ENCODE measurements at regions not wholly inside any gene's neighbourhood (a gene's known extent, or its start where the extent isn't known, plus 50 kb on each side); places are given as distances from the start of the nearest gene placed in this dataset.

- FAIRE-seq: no peak
These were observed 169.2 kb downstream of the COX7C start for GRCh38 chr5:86786955-86787354.

GRCh38 chr5:86795659-86796058 lies 177.9 kb downstream of the COX7C start:
- FAIRE-seq: no peak

DNA sequence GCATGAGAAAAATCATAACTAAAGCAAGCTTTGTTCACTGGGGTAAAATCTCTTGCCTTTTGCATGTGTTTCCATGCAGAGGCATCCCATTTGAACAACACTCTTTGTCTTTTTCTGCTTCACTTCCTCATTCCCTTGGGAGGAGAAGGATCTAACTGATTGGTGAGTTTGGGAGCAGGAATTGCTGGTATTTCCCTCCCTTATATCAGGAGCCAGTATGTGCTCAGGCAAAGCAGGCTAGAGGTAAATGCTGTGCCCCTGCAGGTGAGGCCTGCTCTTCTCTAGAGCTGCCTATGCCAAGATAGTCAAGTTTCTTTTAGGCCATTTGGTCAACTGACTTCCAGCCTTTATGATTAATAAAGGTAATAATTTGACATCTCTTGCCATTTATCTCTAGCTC lies 179.9 kb downstream of the COX7C start:
- FAIRE-seq: no peak

- no peak for FAIRE-seq
These were observed 188.5 kb downstream of the COX7C start for GRCh38 chr5:86806206-86806605.

DNA sequence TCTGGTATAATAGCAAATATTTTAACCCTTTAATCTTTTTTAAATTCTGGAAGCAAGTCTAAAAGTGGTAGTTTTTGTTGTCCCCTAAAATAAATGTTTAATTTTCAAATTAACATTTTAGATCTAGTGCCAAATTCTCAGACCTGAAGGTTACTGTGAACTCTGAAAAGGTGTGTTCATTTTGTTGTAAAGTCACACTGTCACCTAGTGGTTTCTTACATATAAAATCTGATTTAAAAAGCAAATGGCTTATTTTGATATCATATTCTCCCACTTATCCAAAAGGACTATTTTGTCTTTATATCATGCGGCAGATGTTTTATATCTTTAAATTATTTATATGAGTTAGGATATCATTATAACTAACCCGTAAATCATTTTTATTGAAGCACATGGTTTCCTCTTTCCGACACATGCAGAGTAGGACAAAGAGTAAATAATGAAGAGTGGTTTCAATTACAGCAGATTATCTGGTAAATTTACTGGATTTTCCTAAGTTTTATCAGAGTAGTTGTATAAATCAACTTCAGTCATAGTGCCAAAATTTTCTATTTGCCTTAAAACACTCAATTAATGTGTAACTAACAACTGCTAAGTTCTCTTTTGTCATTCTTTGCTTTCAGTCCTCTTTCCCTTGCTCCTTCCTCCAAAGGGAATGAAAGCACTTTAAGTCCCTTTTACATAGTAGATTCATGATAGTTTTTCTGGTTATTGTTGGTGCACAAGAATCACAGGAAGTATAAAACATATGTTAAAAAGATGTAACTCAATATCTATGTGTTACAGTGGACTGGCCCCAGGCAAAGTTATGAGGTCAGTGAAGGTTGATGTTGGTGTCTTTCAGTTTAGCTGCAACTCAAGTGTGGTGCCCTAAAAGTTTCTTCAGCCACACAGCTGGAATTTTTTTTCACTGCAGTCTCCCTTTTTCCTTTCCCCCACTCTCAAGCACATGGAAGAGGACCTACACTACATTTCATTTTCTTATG lies 189.6 kb downstream of the COX7C start:
- no peak for FAIRE-seq

DNA sequence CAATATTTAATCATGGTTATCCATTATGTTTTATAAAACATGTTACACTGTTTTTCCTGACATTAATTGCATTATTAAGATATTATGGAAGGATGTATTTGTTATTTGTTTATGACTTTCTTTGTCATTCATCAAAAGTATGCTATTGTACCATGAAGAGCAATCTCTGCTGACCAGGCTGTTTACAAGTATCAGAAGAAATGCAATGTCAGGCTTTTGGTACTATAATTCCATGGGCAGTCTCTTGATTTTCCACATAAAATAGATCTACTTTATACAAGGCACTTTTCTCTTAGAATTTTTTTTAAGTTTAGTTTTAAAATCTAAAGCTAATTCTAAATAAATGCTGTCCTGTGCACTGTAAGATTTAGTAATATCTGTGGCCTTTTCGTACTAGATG lies 196.6 kb downstream of the COX7C start:
- no peak for FAIRE-seq

DNA sequence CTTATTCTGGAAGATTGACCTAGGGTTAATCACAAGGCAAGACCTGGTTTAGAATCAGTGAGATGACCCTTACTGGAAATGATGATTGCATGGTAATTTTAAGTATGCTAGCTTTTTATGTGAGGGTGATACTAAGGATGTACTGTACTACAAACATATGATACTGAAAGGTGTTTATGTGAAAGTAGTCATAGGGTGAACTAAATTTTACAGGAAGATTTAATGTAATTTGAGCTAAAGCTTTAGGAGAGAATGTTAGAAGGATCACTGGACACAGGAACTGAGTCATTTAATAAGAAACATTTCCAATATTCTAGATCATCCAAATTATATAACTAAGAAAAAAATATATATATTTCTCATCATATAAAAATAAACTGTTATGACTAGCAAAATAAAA lies 197.2 kb downstream of the COX7C start:
- no peak for FAIRE-seq

DNA sequence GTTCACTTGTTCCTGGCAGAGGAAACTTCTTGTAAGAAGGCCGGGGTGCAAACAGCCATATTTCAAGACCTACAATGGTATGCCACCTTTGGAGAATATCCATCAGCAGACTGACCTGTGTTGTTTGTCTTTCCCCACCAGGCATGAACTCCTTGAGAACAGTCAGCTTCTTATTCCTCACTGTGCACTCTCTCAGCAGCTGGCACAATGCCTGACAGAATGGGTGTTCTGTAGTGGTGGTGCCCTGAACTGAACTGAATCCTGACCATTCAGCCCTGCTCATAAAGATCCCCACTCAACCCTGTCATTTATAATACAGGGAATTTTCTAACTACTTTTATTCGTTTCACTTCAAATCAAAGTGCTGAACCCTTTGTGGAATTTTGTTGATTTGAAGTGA lies 206.9 kb downstream of the COX7C start:
- FAIRE-seq: no peak

GRCh38 chr5:86831128-86831527 lies 213.4 kb downstream of the COX7C start:
- no peak for FAIRE-seq

DNA sequence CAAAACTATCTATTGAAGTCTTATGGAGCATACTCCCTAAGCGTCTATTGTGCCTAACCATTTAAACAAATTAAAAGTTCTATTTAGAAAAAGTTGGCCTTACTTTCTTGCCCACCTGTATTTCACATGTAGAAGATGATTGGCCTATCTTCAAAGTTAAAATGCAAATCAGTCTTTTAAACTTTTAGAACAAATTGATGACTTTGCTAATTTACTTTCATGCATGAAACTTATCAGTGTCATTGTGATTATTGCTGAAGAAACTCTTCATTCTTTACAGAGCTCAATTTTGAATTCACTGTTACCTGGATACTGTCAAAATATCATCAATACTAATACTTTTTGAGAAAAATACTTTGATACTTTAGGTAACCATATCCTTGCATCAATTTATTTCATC lies 216.1 kb downstream of the COX7C start:
- FAIRE-seq: no peak

DNA sequence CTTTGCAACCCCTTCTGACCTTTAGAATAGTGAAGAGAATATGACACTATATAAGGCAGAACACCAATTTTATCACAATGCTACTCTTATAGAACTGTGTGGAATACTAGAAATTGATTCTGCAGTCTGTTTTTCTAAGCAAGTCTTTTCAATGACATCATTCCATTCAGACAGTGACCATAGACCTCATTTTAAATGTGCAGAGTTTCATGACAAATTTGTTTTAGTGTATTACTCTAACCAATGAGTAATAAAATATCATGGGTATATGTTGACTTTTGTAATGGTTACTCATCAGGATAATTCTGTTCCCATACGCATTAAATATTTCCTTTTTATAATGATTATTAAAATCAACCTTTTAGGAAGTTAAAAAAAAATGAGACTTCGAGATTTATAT lies 219.9 kb downstream of the COX7C start:
- no peak for FAIRE-seq

DNA sequence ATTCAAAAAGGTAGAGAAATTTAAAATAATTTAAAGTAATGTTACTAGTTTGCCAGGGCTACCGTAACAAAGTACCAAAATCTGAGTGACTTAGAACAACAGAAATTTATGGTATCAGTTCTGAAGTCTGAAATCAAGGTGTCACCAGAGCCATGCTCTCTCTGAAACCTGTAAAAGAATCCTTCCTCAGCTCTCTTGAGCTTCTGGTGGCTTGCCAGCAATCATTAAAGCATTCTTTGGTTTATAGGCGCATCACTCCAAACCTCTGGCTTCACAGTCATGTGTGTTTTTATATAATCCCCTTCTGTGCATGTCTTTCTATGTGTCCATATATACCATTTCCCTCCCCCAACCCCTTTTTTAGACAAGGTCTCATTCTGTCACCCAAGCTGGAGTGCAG lies 220.3 kb downstream of the COX7C start:
- FAIRE-seq: no peak

GRCh38 chr5:86841000-86841644 lies 223.4 kb downstream of the COX7C start:
- FAIRE-seq: no peak

GRCh38 chr5:86858442-86858841 lies 240.7 kb downstream of the COX7C start:
- FAIRE-seq: no peak

GRCh38 chr5:86861512-86861911 lies 243.8 kb downstream of the COX7C start:
- no peak for FAIRE-seq

GRCh38 chr5:86862093-86862492 lies 244.4 kb downstream of the COX7C start:
- FAIRE-seq: no peak

GRCh38 chr5:86864051-86864450 lies 246.3 kb downstream of the COX7C start:
- FAIRE-seq: no peak

GRCh38 chr5:86865256-86865785 lies 247.6 kb downstream of the COX7C start:
- no peak for FAIRE-seq

- no peak for FAIRE-seq
These were observed 248.3 kb downstream of the COX7C start for GRCh38 chr5:86866036-86866435.

GRCh38 chr5:86869268-86869667 lies 251.5 kb downstream of the COX7C start:
- no peak for FAIRE-seq

DNA sequence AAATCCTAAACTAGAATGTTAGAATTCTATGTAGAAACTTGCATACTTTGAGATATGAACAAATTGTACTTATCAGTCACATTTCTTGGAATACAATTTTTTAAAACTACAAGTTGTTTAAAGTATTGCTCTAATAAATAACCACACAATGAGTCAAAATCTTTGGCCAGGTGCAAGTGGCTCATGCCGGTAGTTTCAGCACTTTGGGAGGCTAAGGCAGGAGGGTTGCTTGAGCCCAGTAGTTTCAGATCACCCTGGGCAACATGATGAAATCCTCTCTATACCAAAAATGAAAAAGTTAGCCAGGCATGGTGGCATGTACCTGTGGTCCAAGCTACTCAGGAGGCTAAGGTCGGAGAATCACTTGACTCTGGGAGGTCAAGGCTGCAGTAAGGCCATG lies 257.8 kb downstream of the COX7C start:
- no peak for FAIRE-seq

- FAIRE-seq: no peak
These were observed 260.5 kb downstream of the COX7C start for GRCh38 chr5:86878250-86878649.

DNA sequence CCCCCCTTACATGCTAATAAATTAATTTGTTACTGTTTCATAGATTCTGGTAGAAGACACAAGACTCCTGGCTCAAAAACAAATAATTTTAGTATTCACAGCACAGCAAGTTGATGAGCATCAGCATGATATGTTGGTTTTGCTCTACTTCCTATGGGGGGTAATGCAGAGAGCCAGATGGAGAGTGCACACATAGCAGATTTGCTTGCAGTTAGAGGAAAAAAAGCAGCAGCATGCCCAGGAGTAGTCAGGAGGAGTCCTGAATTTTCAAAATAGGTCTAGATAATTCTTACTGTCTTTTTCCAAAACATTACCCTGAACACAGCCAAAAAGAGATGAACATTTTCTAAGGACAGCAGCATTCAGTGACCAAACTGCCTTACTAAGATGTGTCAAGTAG lies 261.3 kb downstream of the COX7C start:
- no peak for FAIRE-seq

GRCh38 chr5:86880344-86880743 lies 262.6 kb downstream of the COX7C start:
- FAIRE-seq: no peak
